Adrenal gland (tissue), 9 donors: ENCODE measurements at regions not wholly inside any gene's neighbourhood (a gene's known extent, or its start where the extent isn't known, plus 50 kb on each side); places are given as distances from the start of the nearest gene placed in this dataset.
"Not testable (repeated sequence)": the region's sequence is repeated elsewhere in the genome, so short reads cannot be mapped to it uniquely, and the experiment has no call there.

Experiments used
- DNase-seq, 7 donors: peaks; one replicate each; pipeline ENCODE4 v3.0.0-alpha.2; 2019 to 2020
- H3K27ac ChIP-seq, 5 donors: fragments of 200-600 bp; sonication (generic) in 4 of 5; 1 replicate in 3 of 5; 2 replicates in 2 of 5; pipeline versions ENCODE4 v1.5.1 to v1.8.0; 2016 to 2020; ENCODE audit warnings: mild to moderate bottlenecking in 1 of 5
- H3K27me3 ChIP-seq: fragments of 200-600 bp; 2 replicates; pipeline ENCODE4 v1.8.0; 2021
- H3K36me3 ChIP-seq, 2 donors: fragments of 200-600 bp; replicated peaks in 1 of 2; 1 replicate in 1 of 2; 2 replicates in 1 of 2; pipeline versions ENCODE4 v1.5.1 to v1.8.0; 2018 to 2022
- H3K4me1 ChIP-seq, 2 donors: fragments of 200-600 bp; replicated peaks in 1 of 2; 1 replicate in 1 of 2; 2 replicates in 1 of 2; pipeline versions ENCODE4 v1.5.1 to v1.8.0; 2018 to 2021
- H3K4me3 ChIP-seq, 4 donors: fragments of 200-600 bp; sonication (generic) in 3 of 4; one replicate each; pipeline ENCODE4 v1.5.1; 2016 to 2018
- H3K9me3 ChIP-seq, 3 donors: fragments of 200-600 bp; sonication (generic) in 1 of 3; replicated peaks in 1 of 3; 1 replicate in 2 of 3; 2 replicates in 1 of 3; pipeline versions ENCODE4 v1.5.1 to v1.8.0; 2016 to 2021
- POLR2A ChIP-seq, 2 donors: fragments of 450-650 bp; IDR thresholded peaks; one replicate each; pipeline ENCODE4 v1.6.1; 2017; ENCODE audit warnings: antibody characterized with exemption in 2 of 2, mild to moderate bottlenecking in 2 of 2, moderate library complexity in 1 of 2
- WGBS, 4 donors: extraction: QIAGEN DNeasy Blood & Tissue Kit in 2 of 4; methylation state at CpG; one replicate each; pipeline versions ENCODE4 v1.1.5 to v1.1.7; 2013 to 2017; 5-methylcytosine and 5-hydroxymethylcytosine counted together
- intact Hi-C, 2 donors: fragments of 100-400 bp; cut with DNase I; formaldehyde crosslinking; loops; one replicate each; pipeline versions ENCODE4 v1.14.1 to v1.15.0; 2022 to 2023
- TF ChIP-seq, protein P1 (sequence below), 6 experiments: fragments of 450-650 bp in 4 of 6; fragments of 200-600 bp in 2 of 6; sonication (generic) in 1 of 6; IDR thresholded peaks; 1 replicate in 5 of 6; 2 replicates in 1 of 6; pipeline versions ENCODE4 v1.5.1 to v1.8.0; 2016 to 2021; ENCODE audit warnings: antibody characterized with exemption in 6 of 6, mild to moderate bottlenecking in 2 of 6, moderate library complexity in 1 of 6
- donor health status: healthy with polysubstance abuse.
- donor health status: Bipolar disorder and iron deficiency.
- donor health status: DM: yes; HTN: yes; CAD: no.
- donor health status: DM: no; HTN: no; CAD: no.
- donor health status: DM: no; HTN: no; CAD: no.

GRCh38 chr2:203629699-203630098 lies 76.7 kb upstream of the CD28 start:
- TF ChIP-seq POLR2A (IDR thresholded peaks at IDR 0.05): no peak
- TF ChIP-seq, protein P1, sequence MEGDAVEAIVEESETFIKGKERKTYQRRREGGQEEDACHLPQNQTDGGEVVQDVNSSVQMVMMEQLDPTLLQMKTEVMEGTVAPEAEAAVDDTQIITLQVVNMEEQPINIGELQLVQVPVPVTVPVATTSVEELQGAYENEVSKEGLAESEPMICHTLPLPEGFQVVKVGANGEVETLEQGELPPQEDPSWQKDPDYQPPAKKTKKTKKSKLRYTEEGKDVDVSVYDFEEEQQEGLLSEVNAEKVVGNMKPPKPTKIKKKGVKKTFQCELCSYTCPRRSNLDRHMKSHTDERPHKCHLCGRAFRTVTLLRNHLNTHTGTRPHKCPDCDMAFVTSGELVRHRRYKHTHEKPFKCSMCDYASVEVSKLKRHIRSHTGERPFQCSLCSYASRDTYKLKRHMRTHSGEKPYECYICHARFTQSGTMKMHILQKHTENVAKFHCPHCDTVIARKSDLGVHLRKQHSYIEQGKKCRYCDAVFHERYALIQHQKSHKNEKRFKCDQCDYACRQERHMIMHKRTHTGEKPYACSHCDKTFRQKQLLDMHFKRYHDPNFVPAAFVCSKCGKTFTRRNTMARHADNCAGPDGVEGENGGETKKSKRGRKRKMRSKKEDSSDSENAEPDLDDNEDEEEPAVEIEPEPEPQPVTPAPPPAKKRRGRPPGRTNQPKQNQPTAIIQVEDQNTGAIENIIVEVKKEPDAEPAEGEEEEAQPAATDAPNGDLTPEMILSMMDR (IDR thresholded peaks at IDR 0.05): no peak
- Histone ChIP-seq H3K36me3 (no peaks in the 10 kb centered on the region), H3K27me3 (no peaks in the 10 kb centered on the region), H3K27ac (no peak overlapping the region), H3K4me1 (peaks cover 0 to 14% of the 10 kb centered on the region in 2 donors), H3K9me3 (no peaks in the 10 kb centered on the region), H3K4me3 (no peak overlapping the region)
- WGBS, 4 donors: 91 to 100% (median 97%) methylated on average over 2 of the region's 2 CpGs
- DNase-seq: peak in 1 of 7 donors; percentile 5
- intact Hi-C loops: no loop called here

DNA sequence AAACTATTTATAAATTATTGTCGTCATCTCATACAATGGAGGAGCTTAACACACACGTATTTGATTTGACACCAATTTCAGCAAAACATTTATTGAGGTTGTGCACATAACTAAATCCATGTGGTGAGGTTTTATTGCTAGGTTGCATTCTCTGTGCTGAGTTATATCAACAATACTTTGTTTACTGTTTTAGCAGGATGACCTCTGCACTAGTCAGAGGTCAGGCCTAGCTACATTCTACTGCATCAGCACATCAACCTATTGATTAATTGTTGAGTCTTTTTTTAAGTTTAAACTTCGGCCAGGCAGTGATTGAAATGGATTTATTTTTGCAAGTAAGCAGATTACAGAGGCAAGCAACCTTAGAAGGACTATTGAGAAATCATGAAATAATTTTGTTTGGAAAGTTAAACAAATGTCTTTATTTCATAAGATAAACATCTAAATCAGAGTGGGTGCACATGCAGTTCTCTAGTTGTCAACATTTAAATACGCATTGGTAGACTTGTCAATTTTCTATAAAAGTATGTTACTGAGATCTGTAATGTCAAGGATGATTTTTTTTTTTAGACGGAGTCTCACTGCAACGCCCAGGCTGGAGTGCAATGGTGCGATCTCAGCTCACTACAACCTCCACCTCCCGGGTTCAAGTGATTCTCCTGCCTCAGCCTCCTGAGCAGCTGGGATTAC lies 75.2 kb upstream of the CD28 start:
- no peak for TF ChIP-seq POLR2A (IDR thresholded peaks at IDR 0.05)
- TF ChIP-seq, protein P1 (IDR thresholded peaks at IDR 0.05): no peak
- WGBS, 4 donors: 62 to 75% (median 71%) methylated on average over 8 of the region's 8 CpGs
- no peak overlapping the region for H3K4me3 ChIP-seq
- intact Hi-C loops: no loop called here
- no peaks in the 10 kb centered on the region for H3K9me3 ChIP-seq
- H3K27ac ChIP-seq: peak overlapping the region in 1 of 5 donors; percentile 19
- no peaks in the 10 kb centered on the region for H3K27me3 ChIP-seq
- H3K4me1 ChIP-seq: peaks cover 0 to 14% of the 10 kb centered on the region in 2 donors
- no peaks in the 10 kb centered on the region for H3K36me3 ChIP-seq
- DNase-seq: peak in 2 of 7 donors; percentile 9 to 50

DNA sequence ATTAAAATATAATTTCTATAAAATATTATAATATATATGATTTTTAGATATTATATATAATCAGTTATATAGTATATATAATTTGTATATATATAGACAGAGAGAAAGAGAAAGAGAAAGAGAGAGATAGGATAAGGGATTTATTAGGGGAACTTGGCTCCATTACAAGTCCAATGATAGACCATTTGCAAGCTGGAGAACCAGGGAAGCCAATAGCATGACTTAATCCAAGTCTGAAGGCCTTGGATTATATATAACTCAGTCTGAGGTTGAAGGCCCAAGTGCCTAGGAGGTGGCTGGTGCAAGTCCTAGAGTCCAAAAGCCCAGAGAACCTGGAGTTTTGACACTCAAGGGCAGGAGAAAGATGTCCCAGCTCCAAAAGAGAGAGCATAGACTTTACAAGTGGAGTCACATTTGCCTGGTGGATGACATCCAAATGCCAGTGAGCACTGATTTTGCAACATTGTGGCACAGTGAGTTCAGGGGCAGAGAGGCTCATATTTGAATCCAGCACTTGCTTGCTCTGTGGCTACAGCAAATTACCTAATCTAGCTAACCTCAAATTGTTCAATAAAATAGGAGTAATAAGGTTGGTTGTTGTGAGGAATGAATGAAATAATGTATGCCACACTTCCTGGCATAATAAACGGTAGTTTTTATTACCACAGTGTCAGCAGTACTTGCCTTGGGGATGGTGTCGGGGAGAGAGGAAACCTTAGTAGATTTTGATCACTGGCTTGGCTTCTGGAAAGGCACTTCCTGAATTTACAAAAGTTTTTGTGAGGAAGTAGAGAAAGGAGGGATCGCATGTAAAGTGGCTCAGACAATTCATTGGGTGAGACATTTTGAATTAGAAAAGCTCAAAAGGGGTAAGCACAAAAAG lies 69.6 kb upstream of the CD28 start:
- 47 to 54% (median 49%) methylated on average over 3 of the region's 3 CpGs for WGBS, 4 donors
- Histone ChIP-seq H3K36me3 (no peaks in the 10 kb centered on the region), H3K4me1 (peaks cover 0 to 26% of the 10 kb centered on the region in 2 donors), H3K27me3 (no peaks in the 10 kb centered on the region), H3K9me3 (no peaks in the 10 kb centered on the region), H3K27ac (peak overlapping the region in 3 of 5 donors; percentile 43 to 78 (median 64)), H3K4me3 (no peak overlapping the region)
- TF ChIP-seq, protein P1 (IDR thresholded peaks at IDR 0.05): no peak
- no peak for TF ChIP-seq POLR2A (IDR thresholded peaks at IDR 0.05)
- intact Hi-C loops: no loop called here
- DNase-seq: peak in 6 of 7 donors; percentile 26 to 46 (median 38)

DNA sequence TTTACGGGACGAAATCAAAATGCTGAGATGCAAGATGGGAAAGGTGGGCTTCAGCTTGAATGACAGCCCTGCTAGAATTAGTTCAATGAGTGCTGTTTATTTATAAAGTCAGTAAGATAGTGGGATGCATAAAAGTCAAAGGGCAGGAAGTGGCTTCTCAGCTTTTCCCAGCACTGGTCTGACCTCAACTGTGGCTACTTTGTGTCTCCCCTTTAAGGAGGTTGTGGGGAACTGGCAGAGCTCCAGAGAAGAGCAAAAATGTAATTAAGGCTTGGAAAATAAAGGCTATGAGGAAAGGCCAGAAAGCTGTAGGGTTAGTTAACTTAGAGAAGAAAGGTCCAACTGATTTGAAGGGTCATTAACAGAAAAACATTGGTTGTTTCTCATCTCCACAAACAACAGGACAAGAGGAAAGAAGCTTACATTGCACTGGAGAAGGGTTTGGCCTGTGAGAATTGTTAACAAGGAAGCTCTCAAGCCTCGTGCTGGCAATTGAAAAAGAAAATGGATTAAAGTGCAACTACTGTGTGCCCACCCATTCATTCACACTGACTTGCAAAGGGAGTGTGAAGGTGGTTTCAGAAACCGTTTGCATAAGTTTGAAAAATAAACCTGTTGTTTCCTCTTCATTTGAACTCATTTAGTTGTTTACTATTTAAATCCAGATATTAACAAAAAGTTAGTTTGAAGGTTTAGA lies 68.8 kb upstream of the CD28 start:
- Histone ChIP-seq H3K27me3 (no peaks in the 10 kb centered on the region), H3K9me3 (no peaks in the 10 kb centered on the region), H3K4me3 (no peak overlapping the region), H3K36me3 (no peaks in the 10 kb centered on the region), H3K4me1 (peaks cover 0 to 21% of the 10 kb centered on the region in 2 donors), H3K27ac (peak overlapping the region in 3 of 5 donors; percentile 43 to 78 (median 64))
- no peak for DNase-seq
- TF ChIP-seq, protein P1 (IDR thresholded peaks at IDR 0.05): no peak
- TF ChIP-seq POLR2A (IDR thresholded peaks at IDR 0.05): no peak
- WGBS, 4 donors: 48 to 66% (median 61%) methylated on average over 4 of the region's 4 CpGs
- intact Hi-C loops: no loop called here

- H3K27me3 ChIP-seq, DNase-seq, H3K36me3 ChIP-seq, H3K4me3 ChIP-seq, H3K9me3 ChIP-seq, H3K27ac ChIP-seq, intact Hi-C loops: not testable (repeated sequence)
- H3K4me1 ChIP-seq: peaks cover 0 to 15% of the 10 kb centered on the region in 2 donors
- 92 to 96% (median 94%) methylated on average over 18 to 23 of the region's 23 CpGs for WGBS, 4 donors
Observed at GRCh38 chr2:203641865-203642264, 64.6 kb upstream of the CD28 start.

DNA sequence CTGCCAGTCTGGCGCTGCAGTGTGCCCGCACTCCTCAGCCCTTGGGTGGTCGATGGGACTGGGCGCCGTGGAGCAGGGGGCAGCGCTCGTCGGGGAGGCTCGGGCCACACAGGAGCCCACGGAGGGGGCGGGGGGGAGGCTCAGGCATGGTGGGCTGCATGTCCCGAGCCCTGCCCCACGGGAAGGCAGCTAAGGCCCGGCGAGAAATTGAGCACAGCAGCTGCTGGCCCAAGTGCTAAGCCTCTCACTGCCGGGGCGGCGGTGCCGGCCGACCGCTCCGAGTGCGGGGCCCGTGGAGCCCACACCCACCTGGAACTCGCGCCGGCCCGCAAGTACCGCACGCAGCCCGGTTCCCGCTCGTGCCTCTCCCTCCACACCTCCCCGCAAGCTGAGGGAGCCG lies 63.6 kb upstream of the CD28 start:
- WGBS, 4 donors: 85 to 97% (median 96%) methylated on average over 4 to 35 of the region's 35 CpGs
- H3K36me3 ChIP-seq, H3K4me1 ChIP-seq, DNase-seq, intact Hi-C loops, H3K27me3 ChIP-seq, H3K4me3 ChIP-seq, H3K27ac ChIP-seq, H3K9me3 ChIP-seq: not testable (repeated sequence)
